ENCODE measurements at regions not wholly inside any gene's neighbourhood (a gene's known extent, or its start where the extent isn't known, plus 50 kb on each side); places are given as distances from the start of the nearest gene placed in this dataset.

GRCh38 chr7:112987171-112987570 lies 99.5 kb downstream of the GPR85 start:
- TF ChIP-seq CTCF (conservative IDR thresholded peaks at IDR 0.05; ENCODE audit: low read depth, low read length) (no peak), EZH2 (IDR thresholded peaks at IDR 0.05; ENCODE audit: low read length, unreplicated experiment) (no peak), EZH2phosphoT487 (IDR thresholded peaks at IDR 0.05; ENCODE audit: borderline replicate concordance, low read length) (no peak)
